ENCODE measurements at regions not wholly inside any gene's neighbourhood (a gene's known extent, or its start where the extent isn't known, plus 50 kb on each side); places are given as distances from the start of the nearest gene placed in this dataset.

GRCh38 chr5:28066856-28067255, 1028.5 kb upstream of the CDH9 start:
- TF ChIP-seq, protein P1, sequence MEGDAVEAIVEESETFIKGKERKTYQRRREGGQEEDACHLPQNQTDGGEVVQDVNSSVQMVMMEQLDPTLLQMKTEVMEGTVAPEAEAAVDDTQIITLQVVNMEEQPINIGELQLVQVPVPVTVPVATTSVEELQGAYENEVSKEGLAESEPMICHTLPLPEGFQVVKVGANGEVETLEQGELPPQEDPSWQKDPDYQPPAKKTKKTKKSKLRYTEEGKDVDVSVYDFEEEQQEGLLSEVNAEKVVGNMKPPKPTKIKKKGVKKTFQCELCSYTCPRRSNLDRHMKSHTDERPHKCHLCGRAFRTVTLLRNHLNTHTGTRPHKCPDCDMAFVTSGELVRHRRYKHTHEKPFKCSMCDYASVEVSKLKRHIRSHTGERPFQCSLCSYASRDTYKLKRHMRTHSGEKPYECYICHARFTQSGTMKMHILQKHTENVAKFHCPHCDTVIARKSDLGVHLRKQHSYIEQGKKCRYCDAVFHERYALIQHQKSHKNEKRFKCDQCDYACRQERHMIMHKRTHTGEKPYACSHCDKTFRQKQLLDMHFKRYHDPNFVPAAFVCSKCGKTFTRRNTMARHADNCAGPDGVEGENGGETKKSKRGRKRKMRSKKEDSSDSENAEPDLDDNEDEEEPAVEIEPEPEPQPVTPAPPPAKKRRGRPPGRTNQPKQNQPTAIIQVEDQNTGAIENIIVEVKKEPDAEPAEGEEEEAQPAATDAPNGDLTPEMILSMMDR (IDR thresholded peaks at IDR 0.05), result no peak
- TF ChIP-seq POLR2AphosphoS5 (IDR thresholded peaks at IDR 0.05; ENCODE audit: insufficient read depth in 1 of 2, low read depth in 1 of 2) (no peak), POLR2A (IDR thresholded peaks at IDR 0.05) (no peak)
